IMR-90 (cell line): ENCODE measurements at regions not wholly inside any gene's neighbourhood (a gene's known extent, or its start where the extent isn't known, plus 50 kb on each side); places are given as distances from the start of the nearest gene placed in this dataset.

ENCODE experiments used
- ATAC-seq: fragments of 200-7000 bp; cut with Tn5 transposase; 2 replicates; pipeline ENCODE4 v1.9.1; 2020; ENCODE audit warnings: low read depth, mild to moderate bottlenecking, moderate library complexity
- BruUV-seq: library from RNA; stranded (reverse); fragments of 400-500 nt; replicated peaks from 2 replicates; lab custom pipeline; 2021; lab: Mats Ljungman, UMichigan
- CTCF ChIA-PET: fragments of 300-600 bp; formaldehyde crosslinking; extraction: SDS; loops from one replicate; lab custom pipeline; 2021; ENCODE audit warnings: antibody characterized with exemption; lab: Yijun Ruan, JAX
- POLR2A ChIA-PET: fragments of 300-600 bp; sonication (Branson Sonifier 250); formaldehyde crosslinking; loops from one replicate; lab custom pipeline; 2022; ENCODE audit warnings: antibody characterized with exemption; ENCODE audit not compliant: unreplicated experiment; lab: Charles Lee
- DNase-seq: peaks from one replicate; pipeline ENCODE4 v3.0.0; 2013
- H2AFZ ChIP-seq: replicated peaks from 2 replicates; pipeline ENCODE3; 2013; ENCODE audit warnings: low read length, mild to moderate bottlenecking; ENCODE audit not compliant: poor library complexity
- H2AK5ac ChIP-seq: 2 replicates; pipeline ENCODE4 v1.6.1; 2013; ENCODE audit warnings: low read depth, low read length, inconsistent platforms
- H2AK9ac ChIP-seq: replicated peaks from 2 replicates; pipeline ENCODE3; 2013; ENCODE audit warnings: mild to moderate bottlenecking, low read depth, low read length, moderate library complexity; ENCODE audit not compliant: poor library complexity
- H2BK120ac ChIP-seq: 2 replicates; pipeline ENCODE4 v1.6.1; 2013; ENCODE audit warnings: low read depth, low read length, inconsistent platforms
- H2BK15ac ChIP-seq: 3 replicates; pipeline ENCODE4 v1.6.1; 2013; ENCODE audit warnings: low read depth, low read length, inconsistent platforms
- H2BK20ac ChIP-seq: 2 replicates; pipeline ENCODE4 v1.6.1; 2013; ENCODE audit warnings: low read depth, mild to moderate bottlenecking, inconsistent platforms, low read length, moderate library complexity
- H2BK5ac ChIP-seq: 2 replicates; pipeline ENCODE4 v1.6.1; 2013; ENCODE audit warnings: mild to moderate bottlenecking, low read depth, low read length, inconsistent platforms; ENCODE audit not compliant: poor library complexity, severe bottlenecking
- H3K14ac ChIP-seq: replicated peaks from 2 replicates; pipeline ENCODE4 v1.6.1; 2013; ENCODE audit warnings: low read depth, low read length, inconsistent platforms
- H3K18ac ChIP-seq: 2 replicates; pipeline ENCODE4 v1.6.1; 2013; ENCODE audit warnings: low read depth, low read length, control low read depth
- H3K23ac ChIP-seq: 2 replicates; pipeline ENCODE4 v1.6.1; 2013; ENCODE audit warnings: low read depth, low read length, inconsistent platforms
- H3K27ac ChIP-seq: 2 replicates; pipeline ENCODE4 v1.5.1; 2013; ENCODE audit warnings: mild to moderate bottlenecking, control low read depth, low read length; ENCODE audit not compliant: insufficient read depth
- H3K27me3 ChIP-seq: 2 replicates; pipeline ENCODE4 v1.6.1; 2013; ENCODE audit warnings: low read length; ENCODE audit not compliant: control insufficient read depth, insufficient read depth
- H3K36me3 ChIP-seq: 2 replicates; pipeline ENCODE4 v1.6.1; 2013; ENCODE audit warnings: low read length, mixed read lengths; ENCODE audit not compliant: control insufficient read depth, insufficient read depth
- H3K4ac ChIP-seq: 2 replicates; pipeline ENCODE4 v1.6.1; 2013; ENCODE audit warnings: low read depth, low read length, inconsistent platforms
- H3K4me1 ChIP-seq: 2 replicates; pipeline ENCODE4 v1.6.1; 2013; ENCODE audit warnings: low read length, mixed read lengths; ENCODE audit not compliant: control insufficient read depth, insufficient read depth
- H3K4me2 ChIP-seq: 2 replicates; pipeline ENCODE4 v1.6.1; 2013; ENCODE audit warnings: low read depth, mild to moderate bottlenecking, control low read depth, low read length, moderate library complexity
- H3K4me3 ChIP-seq: 2 replicates; pipeline ENCODE4 v1.5.1; 2013; ENCODE audit warnings: low read depth, mild to moderate bottlenecking, control low read depth, low read length, moderate library complexity; ENCODE audit not compliant: insufficient read depth
- H3K56ac ChIP-seq: 2 replicates; pipeline ENCODE4 v1.6.1; 2013; ENCODE audit warnings: low read length, inconsistent platforms; ENCODE audit not compliant: insufficient read depth; ENCODE audit errors: extremely low read depth
- H3K79me1 ChIP-seq, 2 experiments: 2 replicates each; pipeline ENCODE4 v1.6.1; 2013; ENCODE audit warnings: low read length in 2 of 2, inconsistent platforms in 1 of 2, low read depth in 1 of 2
- H3K9ac ChIP-seq: 2 replicates; pipeline ENCODE4 v1.6.1; 2013; ENCODE audit warnings: low read depth, low read length, control low read depth
- H3K9me1 ChIP-seq: 2 replicates; pipeline ENCODE4 v1.6.1; 2013; ENCODE audit warnings: low read length, inconsistent platforms; ENCODE audit not compliant: insufficient read depth
- H3K9me3 ChIP-seq: 2 replicates; pipeline ENCODE4 v1.6.1; 2013; ENCODE audit warnings: low read length; ENCODE audit not compliant: control insufficient read depth, insufficient read depth
- H4K20me1 ChIP-seq: 2 replicates; pipeline ENCODE4 v1.6.1; 2013; ENCODE audit warnings: low read length, inconsistent platforms; ENCODE audit not compliant: insufficient read depth
- H4K5ac ChIP-seq: 2 replicates; pipeline ENCODE4 v1.6.1; 2013; ENCODE audit warnings: mild to moderate bottlenecking, low read depth, low read length, control low read depth
- H4K8ac ChIP-seq, 2 experiments: 2 replicates each; pipeline ENCODE4 v1.6.1; 2013; ENCODE audit warnings: low read depth in 2 of 2, low read length in 2 of 2, control low read depth in 1 of 2, inconsistent platforms in 1 of 2
- H4K91ac ChIP-seq: 2 replicates; pipeline ENCODE4 v1.6.1; 2013; ENCODE audit warnings: low read depth, low read length, inconsistent platforms; ENCODE audit not compliant: insufficient read depth
- CEBPB ChIP-seq: IDR thresholded peaks from 2 replicates; pipeline ENCODE4 v1.6.1; 2012; ENCODE audit warnings: low read depth, low read length, improper control_type of control experiment
- CHD1 ChIP-seq: IDR thresholded peaks from 2 replicates; pipeline ENCODE4 v1.6.1; 2012; ENCODE audit warnings: low read depth, low read length, improper control_type of control experiment
- FOS ChIP-seq: fragments of 150-350 bp; IDR thresholded peaks from 2 replicates; pipeline ENCODE4 v1.6.1; 2016; ENCODE audit warnings: low read depth, low read length
- MAZ ChIP-seq: IDR thresholded peaks from 2 replicates; pipeline ENCODE4 v1.6.1; 2012; ENCODE audit warnings: low read depth, mild to moderate bottlenecking, low read length, improper control_type of control experiment, moderate library complexity, borderline replicate concordance
- MXI1 ChIP-seq: IDR thresholded peaks from 2 replicates; pipeline ENCODE4 v1.6.1; 2012; ENCODE audit warnings: low read depth, mild to moderate bottlenecking, low read length, moderate library complexity, borderline replicate concordance
- NFE2L2 ChIP-seq: fragments of 150-350 bp; IDR thresholded peaks from 2 replicates; pipeline ENCODE4 v1.6.1; 2016; ENCODE audit warnings: low read depth, mild to moderate bottlenecking, low read length
- POLR2A ChIP-seq: IDR thresholded peaks from 2 replicates; pipeline ENCODE4 v1.6.1; 2012; ENCODE audit warnings: mild to moderate bottlenecking, low read depth, low read length
- RCOR1 ChIP-seq: IDR thresholded peaks from 2 replicates; pipeline ENCODE4 v1.6.1; 2012; ENCODE audit warnings: mild to moderate bottlenecking, low read length, improper control_type of control experiment; ENCODE audit not compliant: insufficient replicate concordance
- RFX5 ChIP-seq: IDR thresholded peaks from 2 replicates; pipeline ENCODE4 v1.8.0; 2012; ENCODE audit warnings: low read depth, mild to moderate bottlenecking, low read length, moderate library complexity
- WGBS, 2 experiments: methylation state at CpG; one replicate each; pipeline versions ENCODE4 v1.1.5 to v1.1.7; 2013; ENCODE audit warnings: missing lambda C conversion rate in 2 of 2; ENCODE audit not compliant: insufficient read length in 1 of 2; ENCODE audit errors: extremely low coverage in 2 of 2; 5-methylcytosine and 5-hydroxymethylcytosine counted together
- dilution Hi-C: fragments of 300-500 bp; cut with HindIII; formaldehyde crosslinking; loops from one replicate; pipeline ENCODE4 v1.14.3; 2018; ENCODE audit warnings: low sequenced_read_pairs; ENCODE audit not compliant: unreplicated experiment
- in situ Hi-C: fragments of 300-500 bp; cut with MboI; formaldehyde crosslinking; loops from 3 replicates; pipeline ENCODE4 v1.14.3; 2019; ENCODE audit warnings: low sequenced_read_pairs, inconsistent platforms, mixed read lengths
- intact Hi-C: fragments of 100-400 bp; cut with micrococcal nuclease; formaldehyde crosslinking; loops from 2 replicates; pipeline ENCODE4 v1.10.0; 2022
- TF ChIP-seq, protein P1 (sequence below): conservative IDR thresholded peaks from 2 replicates; pipeline ENCODE4 v1.5.1; 2012; ENCODE audit warnings: mild to moderate bottlenecking, low read depth, low read length, improper control_type of control experiment
- TF ChIP-seq, protein P2 (sequence below): fragments of 150-350 bp; IDR thresholded peaks from 2 replicates; pipeline ENCODE4 v1.6.1; 2016; ENCODE audit warnings: low read depth, mild to moderate bottlenecking, low read length, moderate library complexity, borderline replicate concordance

DNA sequence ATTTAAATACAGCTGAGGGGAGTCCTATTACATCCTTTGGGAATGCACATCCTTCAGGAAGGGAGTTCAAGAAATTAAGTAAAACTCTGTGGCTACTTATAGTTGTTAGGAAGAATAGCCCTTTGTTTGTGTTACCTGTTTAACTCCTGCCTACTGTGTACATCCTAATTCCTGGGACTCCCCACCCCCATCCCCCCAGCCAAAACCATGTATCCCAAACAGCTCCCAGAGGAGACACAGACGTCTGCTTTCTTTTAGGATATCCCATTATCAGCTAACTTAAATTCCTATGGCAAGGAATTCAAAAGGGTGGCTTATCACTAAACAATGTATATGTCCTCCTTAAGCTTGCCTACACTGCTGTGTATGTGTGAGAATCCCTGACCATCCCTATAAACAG is 581.7 kb downstream of the DIPK2A start:
- Histone ChIP-seq H3K27ac (no peak overlapping the region), H3K4me1 (no peaks in the 10 kb centered on the region), H4K20me1 (no peaks in the 10 kb centered on the region), H2AK9ac (no peak overlapping the region), H3K23ac (no peak overlapping the region), H3K18ac (no peak overlapping the region), H2BK20ac (no peak overlapping the region), H4K91ac (no peak overlapping the region), H3K4me2 (no peak overlapping the region), H3K4me3 (no peak overlapping the region), H4K5ac (no peak overlapping the region), H2AK5ac (no peak overlapping the region), H2BK5ac (no peak overlapping the region), H3K36me3 (no peaks in the 10 kb centered on the region), H2BK120ac (no peak overlapping the region), H3K9me3 (no peaks in the 10 kb centered on the region), H2BK15ac (no peak overlapping the region), H3K4ac (no peak overlapping the region), H3K79me1 (no peaks in the 10 kb centered on the region), H3K56ac (no peak overlapping the region), H3K9ac (no peak overlapping the region), H2AFZ (no peak overlapping the region), H3K9me1 (no peaks in the 10 kb centered on the region), H3K14ac (no peak overlapping the region), H3K27me3 (no peaks in the 10 kb centered on the region), H4K8ac (no peak overlapping the region)
- TF ChIP-seq, protein P1, sequence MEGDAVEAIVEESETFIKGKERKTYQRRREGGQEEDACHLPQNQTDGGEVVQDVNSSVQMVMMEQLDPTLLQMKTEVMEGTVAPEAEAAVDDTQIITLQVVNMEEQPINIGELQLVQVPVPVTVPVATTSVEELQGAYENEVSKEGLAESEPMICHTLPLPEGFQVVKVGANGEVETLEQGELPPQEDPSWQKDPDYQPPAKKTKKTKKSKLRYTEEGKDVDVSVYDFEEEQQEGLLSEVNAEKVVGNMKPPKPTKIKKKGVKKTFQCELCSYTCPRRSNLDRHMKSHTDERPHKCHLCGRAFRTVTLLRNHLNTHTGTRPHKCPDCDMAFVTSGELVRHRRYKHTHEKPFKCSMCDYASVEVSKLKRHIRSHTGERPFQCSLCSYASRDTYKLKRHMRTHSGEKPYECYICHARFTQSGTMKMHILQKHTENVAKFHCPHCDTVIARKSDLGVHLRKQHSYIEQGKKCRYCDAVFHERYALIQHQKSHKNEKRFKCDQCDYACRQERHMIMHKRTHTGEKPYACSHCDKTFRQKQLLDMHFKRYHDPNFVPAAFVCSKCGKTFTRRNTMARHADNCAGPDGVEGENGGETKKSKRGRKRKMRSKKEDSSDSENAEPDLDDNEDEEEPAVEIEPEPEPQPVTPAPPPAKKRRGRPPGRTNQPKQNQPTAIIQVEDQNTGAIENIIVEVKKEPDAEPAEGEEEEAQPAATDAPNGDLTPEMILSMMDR = no peak
- TF ChIP-seq, protein P2, sequence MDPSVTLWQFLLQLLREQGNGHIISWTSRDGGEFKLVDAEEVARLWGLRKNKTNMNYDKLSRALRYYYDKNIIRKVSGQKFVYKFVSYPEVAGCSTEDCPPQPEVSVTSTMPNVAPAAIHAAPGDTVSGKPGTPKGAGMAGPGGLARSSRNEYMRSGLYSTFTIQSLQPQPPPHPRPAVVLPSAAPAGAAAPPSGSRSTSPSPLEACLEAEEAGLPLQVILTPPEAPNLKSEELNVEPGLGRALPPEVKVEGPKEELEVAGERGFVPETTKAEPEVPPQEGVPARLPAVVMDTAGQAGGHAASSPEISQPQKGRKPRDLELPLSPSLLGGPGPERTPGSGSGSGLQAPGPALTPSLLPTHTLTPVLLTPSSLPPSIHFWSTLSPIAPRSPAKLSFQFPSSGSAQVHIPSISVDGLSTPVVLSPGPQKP = no peak
- no peak for TF ChIP-seq FOS
- TF ChIP-seq CHD1 = no peak
- no peak for TF ChIP-seq MAZ
- TF ChIP-seq RFX5 = no peak
- TF ChIP-seq MXI1 = no peak
- no peak for TF ChIP-seq POLR2A
- TF ChIP-seq CEBPB = no peak
- TF ChIP-seq RCOR1 = no peak
- no peak for TF ChIP-seq NFE2L2
- no TSS peak for BruUV-seq
- intact Hi-C loops (no loop called here), in situ Hi-C loops (no loop called here), dilution Hi-C loops (no loop called here)
- ChIA-PET CTCF (interaction anchor here (0.7 kb wide), 1 partner anchor 31 kb away, joined by 3 read pairs; no protein-coding TSS in a partner anchor), POLR2A (no interaction called here)
- DNase-seq (no peak), ATAC-seq (no peak)
- no CpG with 5 or more reads among the region's 1 CpG for WGBS, 2 experiments
